ENCODE measurements at regions not wholly inside any gene's neighbourhood (a gene's known extent, or its start where the extent isn't known, plus 50 kb on each side); places are given as distances from the start of the nearest gene placed in this dataset.

DNA sequence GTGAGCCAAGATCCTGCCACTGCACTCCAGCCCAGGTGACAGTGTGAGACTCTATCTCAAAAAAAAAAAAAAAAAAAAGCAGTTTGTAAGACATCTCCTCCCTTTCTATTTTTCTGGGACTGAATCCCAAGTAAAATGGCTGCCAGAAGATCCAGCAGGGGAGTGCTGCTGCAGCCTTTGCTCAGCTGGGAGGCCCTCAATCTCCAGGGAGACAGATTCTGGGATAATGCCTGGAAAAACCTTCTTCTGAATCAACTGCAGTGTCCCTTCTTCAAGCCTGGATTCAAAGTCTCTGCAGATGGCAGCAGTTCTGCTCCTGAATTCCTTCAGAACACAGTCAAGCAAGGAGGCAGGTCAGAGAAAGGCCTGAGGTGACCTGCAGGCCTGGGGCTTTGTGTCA is 191.0 kb upstream of the NRIP1 start:
- Histone ChIP-seq H3K36me3 (no peaks in the 10 kb centered on the region), H3K4me1 (no peaks in the 10 kb centered on the region), H3K27ac (replicated peaks in 1 of 4) (no peak overlapping the region), H3K27me3 (no peaks in the 10 kb centered on the region), H3K9me3 (no peaks in the 10 kb centered on the region), H3K4me3 (no peak overlapping the region)
- TF ChIP-seq, protein P1, sequence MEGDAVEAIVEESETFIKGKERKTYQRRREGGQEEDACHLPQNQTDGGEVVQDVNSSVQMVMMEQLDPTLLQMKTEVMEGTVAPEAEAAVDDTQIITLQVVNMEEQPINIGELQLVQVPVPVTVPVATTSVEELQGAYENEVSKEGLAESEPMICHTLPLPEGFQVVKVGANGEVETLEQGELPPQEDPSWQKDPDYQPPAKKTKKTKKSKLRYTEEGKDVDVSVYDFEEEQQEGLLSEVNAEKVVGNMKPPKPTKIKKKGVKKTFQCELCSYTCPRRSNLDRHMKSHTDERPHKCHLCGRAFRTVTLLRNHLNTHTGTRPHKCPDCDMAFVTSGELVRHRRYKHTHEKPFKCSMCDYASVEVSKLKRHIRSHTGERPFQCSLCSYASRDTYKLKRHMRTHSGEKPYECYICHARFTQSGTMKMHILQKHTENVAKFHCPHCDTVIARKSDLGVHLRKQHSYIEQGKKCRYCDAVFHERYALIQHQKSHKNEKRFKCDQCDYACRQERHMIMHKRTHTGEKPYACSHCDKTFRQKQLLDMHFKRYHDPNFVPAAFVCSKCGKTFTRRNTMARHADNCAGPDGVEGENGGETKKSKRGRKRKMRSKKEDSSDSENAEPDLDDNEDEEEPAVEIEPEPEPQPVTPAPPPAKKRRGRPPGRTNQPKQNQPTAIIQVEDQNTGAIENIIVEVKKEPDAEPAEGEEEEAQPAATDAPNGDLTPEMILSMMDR (IDR thresholded peaks at IDR 0.05), result no peak
- TF ChIP-seq EP300 (IDR thresholded peaks at IDR 0.05), result no peak
- TF ChIP-seq POLR2A (IDR thresholded peaks at IDR 0.05; ENCODE audit: low read depth), result no peak
- TF ChIP-seq POLR2AphosphoS5 (IDR thresholded peaks at IDR 0.05), result no peak
- intact Hi-C loops (cut with DNase I), result no loop called here
- DNase-seq (ENCODE audit: extremely low spot score), result no peak

DNA sequence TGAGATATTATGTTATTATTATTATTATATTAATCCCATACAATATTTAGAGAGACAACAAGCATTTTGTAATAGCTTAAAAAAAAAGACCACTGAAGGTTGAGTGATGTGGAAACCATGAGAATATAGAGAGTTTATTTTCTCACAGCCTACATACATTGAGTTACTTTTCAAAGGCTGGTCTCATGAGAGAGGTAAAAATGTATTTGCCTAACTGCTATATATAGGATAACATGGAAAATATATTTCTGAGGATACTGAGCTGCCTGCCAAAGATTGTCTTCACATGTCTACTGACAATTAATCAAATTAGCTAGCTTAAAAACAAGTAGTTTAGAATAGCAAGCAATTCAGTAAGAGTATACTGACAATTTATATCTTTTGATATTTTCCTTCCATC is 192.2 kb upstream of the NRIP1 start:
- no peaks in the 10 kb centered on the region for H3K27me3 ChIP-seq
- TF ChIP-seq, protein P1 (IDR thresholded peaks at IDR 0.05), result no peak
- TF ChIP-seq POLR2AphosphoS5 (IDR thresholded peaks at IDR 0.05) (no peak), POLR2A (IDR thresholded peaks at IDR 0.05; ENCODE audit: low read depth) (no peak), EP300 (IDR thresholded peaks at IDR 0.05) (no peak)

DNA sequence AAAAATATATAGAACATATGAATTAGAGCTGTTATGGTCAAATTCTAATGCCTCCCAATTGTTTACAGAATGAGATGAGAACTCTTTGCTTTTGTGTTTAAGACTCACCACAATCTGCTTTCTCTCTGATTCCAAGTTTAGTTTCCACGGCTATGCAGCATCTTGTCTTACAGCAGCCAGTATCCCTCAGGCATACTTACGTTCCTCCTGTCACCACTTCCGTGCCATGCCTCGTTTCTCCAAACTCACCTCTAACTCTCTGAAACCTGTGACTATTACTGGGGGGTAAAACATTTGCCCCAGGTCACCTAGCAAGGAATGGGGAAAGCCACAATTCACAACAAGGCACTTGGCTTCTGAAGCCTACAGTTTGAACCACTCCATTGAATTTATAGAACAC is 192.8 kb upstream of the NRIP1 start:
- Histone ChIP-seq H3K4me3 (no peak overlapping the region), H3K27me3 (no peaks in the 10 kb centered on the region), H3K9me3 (no peaks in the 10 kb centered on the region), H3K4me1 (no peaks in the 10 kb centered on the region), H3K36me3 (no peaks in the 10 kb centered on the region), H3K27ac (replicated peaks in 1 of 4) (no peak overlapping the region)
- DNase-seq (ENCODE audit: extremely low spot score), result no peak
- 88% methylated on average over 4 of the region's 4 CpGs for WGBS
- TF ChIP-seq, protein P1 (IDR thresholded peaks at IDR 0.05), result no peak
- TF ChIP-seq POLR2AphosphoS5 (IDR thresholded peaks at IDR 0.05) (no peak), EP300 (IDR thresholded peaks at IDR 0.05) (no peak), POLR2A (IDR thresholded peaks at IDR 0.05; ENCODE audit: low read depth) (no peak)
- intact Hi-C loops (cut with DNase I), result no loop called here

More for the DNA sequence above, 192.2 kb upstream of the NRIP1 start:
- no peak for DNase-seq (ENCODE audit: extremely low spot score)
- Histone ChIP-seq H3K9me3 (no peaks in the 10 kb centered on the region), H3K27ac (replicated peaks in 1 of 4) (no peak overlapping the region), H3K4me1 (no peaks in the 10 kb centered on the region), H3K36me3 (no peaks in the 10 kb centered on the region), H3K4me3 (no peak overlapping the region)
- intact Hi-C loops (cut with DNase I), result no loop called here

DNA sequence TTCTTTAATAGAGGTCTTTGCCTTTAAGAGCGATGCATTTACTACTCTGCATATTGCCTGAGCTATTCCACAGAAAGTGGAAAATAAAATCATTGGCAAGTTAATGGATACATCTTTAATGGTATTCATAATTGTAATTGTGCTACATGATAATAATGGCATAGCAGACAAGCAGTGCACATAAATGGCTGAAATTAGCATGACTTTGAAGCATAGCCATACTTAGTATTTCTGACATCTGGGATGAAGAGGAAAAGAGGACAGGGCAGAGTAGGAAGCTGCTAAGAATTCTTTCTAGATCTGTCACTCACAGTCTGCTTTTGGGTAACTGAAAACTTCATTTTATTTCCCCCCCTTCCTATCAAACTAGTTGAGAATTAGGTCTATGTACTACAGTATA is 195.0 kb upstream of the NRIP1 start:
- no peak for TF ChIP-seq POLR2AphosphoS5 (IDR thresholded peaks at IDR 0.05)
- TF ChIP-seq POLR2A (IDR thresholded peaks at IDR 0.05; ENCODE audit: low read depth), result no peak
- no peak for TF ChIP-seq EP300 (IDR thresholded peaks at IDR 0.05)
- TF ChIP-seq, protein P1 (IDR thresholded peaks at IDR 0.05), result no peak
- Histone ChIP-seq H3K27ac (replicated peaks in 1 of 4) (no peak overlapping the region), H3K4me1 (no peaks in the 10 kb centered on the region), H3K9me3 (no peaks in the 10 kb centered on the region), H3K27me3 (no peaks in the 10 kb centered on the region), H3K36me3 (no peaks in the 10 kb centered on the region), H3K4me3 (no peak overlapping the region)
- WGBS, result 96% methylated on average over 1 of the region's 1 CpG
- DNase-seq (ENCODE audit: extremely low spot score), result no peak
- intact Hi-C loops (cut with DNase I), result no loop called here

DNA sequence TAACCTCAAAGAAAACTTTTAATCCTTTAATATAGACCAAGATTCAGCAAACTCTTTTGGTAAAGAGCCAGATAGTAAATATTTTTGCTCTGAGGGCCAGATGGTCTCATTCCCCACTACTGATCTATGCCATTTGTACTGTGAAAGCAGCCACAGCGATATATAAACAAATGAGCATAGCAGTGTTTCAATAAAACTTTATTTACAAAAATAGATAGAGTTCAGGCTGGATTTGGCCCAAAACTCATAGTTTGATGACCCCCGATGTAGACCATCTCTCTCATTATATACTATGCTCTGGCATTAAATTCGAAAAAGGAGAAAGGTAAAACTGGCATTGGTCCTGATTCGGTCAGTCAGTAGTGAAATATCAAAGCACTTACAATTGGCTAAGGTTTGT is 195.8 kb upstream of the NRIP1 start:
- intact Hi-C loops (cut with DNase I), result no loop called here
- 97% methylated on average over 4 of the region's 4 CpGs for WGBS
- Histone ChIP-seq H3K27me3 (no peaks in the 10 kb centered on the region), H3K9me3 (no peaks in the 10 kb centered on the region), H3K27ac (replicated peaks in 1 of 4) (no peak overlapping the region), H3K4me1 (no peaks in the 10 kb centered on the region), H3K4me3 (no peak overlapping the region), H3K36me3 (no peaks in the 10 kb centered on the region)
- DNase-seq (ENCODE audit: extremely low spot score), result no peak
- TF ChIP-seq POLR2AphosphoS5 (IDR thresholded peaks at IDR 0.05) (no peak), POLR2A (IDR thresholded peaks at IDR 0.05; ENCODE audit: low read depth) (no peak), EP300 (IDR thresholded peaks at IDR 0.05) (no peak)
- TF ChIP-seq, protein P1 (IDR thresholded peaks at IDR 0.05), result no peak

Data from esophagus muscularis mucosa (tissue), 4 donors.